DMS53 (cell line): ENCODE measurements at regions not wholly inside any gene's neighbourhood (a gene's known extent, or its start where the extent isn't known, plus 50 kb on each side); places are given as distances from the start of the nearest gene placed in this dataset.
A peak's percentile ranks its signal among the peaks of the same experiment; 100 is the strongest.

ENCODE experiments used
- DNase-seq: peaks from one replicate; lab custom pipeline; 2025; lab: John Stamatoyannopoulos, UW

GRCh38 chr4:126682250-126682649 is 950.5 kb upstream of the INTU start:
- no peak for DNase-seq

GRCh38 chr4:126686491-126686890 is 946.3 kb upstream of the INTU start:
- DNase-seq, result no peak

GRCh38 chr4:126687655-126688358 is 945.0 kb upstream of the INTU start:
- no peak for DNase-seq

GRCh38 chr4:126691797-126692196 is 941.0 kb upstream of the INTU start:
- no peak for DNase-seq

- DNase-seq, result no peak
Observed at GRCh38 chr4:126697748-126698147, 935.0 kb upstream of the INTU start.

- no peak for DNase-seq
Observed at GRCh38 chr4:126698224-126698623, 934.5 kb upstream of the INTU start.

GRCh38 chr4:126701756-126702155 is 931.0 kb upstream of the INTU start:
- peak; percentile 34 for DNase-seq

- DNase-seq, result no peak
Observed at GRCh38 chr4:126702747-126703146, 930.0 kb upstream of the INTU start.

- DNase-seq, result no peak
Observed at GRCh38 chr4:126705266-126705665, 927.5 kb upstream of the INTU start.

GRCh38 chr4:126708716-126709115 is 924.0 kb upstream of the INTU start:
- DNase-seq, result no peak

GRCh38 chr4:126710935-126711334 is 921.8 kb upstream of the INTU start:
- DNase-seq, result no peak

GRCh38 chr4:126715067-126715466 is 917.7 kb upstream of the INTU start:
- no peak for DNase-seq

GRCh38 chr4:126715681-126716080 is 917.1 kb upstream of the INTU start:
- no peak for DNase-seq

GRCh38 chr4:126718136-126718535 is 914.6 kb upstream of the INTU start:
- DNase-seq, result no peak

- no peak for DNase-seq
Observed at GRCh38 chr4:126719852-126720251, 912.9 kb upstream of the INTU start.

- DNase-seq, result no peak
Observed at GRCh38 chr4:126725906-126726305, 906.9 kb upstream of the INTU start.

GRCh38 chr4:126727461-126727860 is 905.3 kb upstream of the INTU start:
- no peak for DNase-seq

GRCh38 chr4:126731062-126731461 is 901.7 kb upstream of the INTU start:
- no peak for DNase-seq

- peak; percentile 64 for DNase-seq
Observed at GRCh38 chr4:126733301-126733700, 899.5 kb upstream of the INTU start.

- no peak for DNase-seq
Observed at GRCh38 chr4:126734465-126734864, 898.3 kb upstream of the INTU start.

GRCh38 chr4:126735294-126736132 is 897.2 kb upstream of the INTU start:
- no peak for DNase-seq

- DNase-seq, result no peak
Observed at GRCh38 chr4:126736133-126736518, 896.6 kb upstream of the INTU start.

- DNase-seq, result no peak
Observed at GRCh38 chr4:126737899-126738526, 894.7 kb upstream of the INTU start.
